Hematopoietic multipotent progenitor cell treated with erythropoietin and hydrocortisone succinate and interleukin-3 and kit ligand, for 6 days (in vitro differentiated cells): ENCODE measurements at regions not wholly inside any gene's neighbourhood (a gene's known extent, or its start where the extent isn't known, plus 50 kb on each side); places are given as distances from the start of the nearest gene placed in this dataset.

Experiments used
- DNase-seq: peaks from one replicate; pipeline ENCODE4 v3.0.0-alpha.2; 2015

DNA sequence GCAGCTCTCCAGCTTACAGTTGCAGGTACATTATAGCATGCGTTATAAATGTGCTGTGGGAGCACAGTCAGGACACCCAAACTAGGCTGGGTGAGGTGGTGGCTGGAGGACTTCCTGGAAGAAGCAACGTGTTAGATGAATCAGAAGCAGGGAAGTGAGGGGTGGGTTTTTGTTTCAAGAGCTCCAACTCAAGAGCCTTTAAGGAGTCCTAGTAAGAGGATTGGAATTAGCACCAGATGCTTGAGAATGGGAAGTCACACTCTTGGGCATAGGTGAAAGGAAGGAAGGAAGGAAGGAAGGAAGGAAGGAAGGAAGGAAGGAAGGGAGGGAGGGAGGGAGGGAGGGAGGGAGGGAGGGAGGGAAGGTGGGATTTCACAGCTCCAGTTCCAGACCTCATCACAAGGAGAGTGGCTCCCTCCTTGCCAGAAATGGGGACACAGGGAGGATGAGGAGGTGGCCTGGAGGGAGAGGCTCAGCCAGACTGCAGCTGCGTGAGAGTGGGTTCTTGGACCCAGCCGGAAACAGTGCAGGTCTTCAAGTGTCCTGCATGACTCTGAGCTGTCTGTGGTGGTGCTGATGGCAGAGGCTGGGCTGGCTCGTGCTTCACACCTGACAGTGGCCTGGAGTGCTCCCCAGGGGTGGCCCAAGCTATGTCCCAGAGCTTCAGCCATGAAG is 115.7 kb upstream of the GSC start:
- DNase-seq, result no peak

GRCh38 chr14:94884616-94885230 is 114.8 kb upstream of the GSC start:
- no peak for DNase-seq

GRCh38 chr14:94882401-94882800 is 112.5 kb upstream of the GSC start:
- no peak for DNase-seq

GRCh38 chr14:94880876-94881275 is 111.0 kb upstream of the GSC start:
- DNase-seq, result no peak

- no peak for DNase-seq
These were observed 110.2 kb upstream of the GSC start for GRCh38 chr14:94880106-94880505.

GRCh38 chr14:94879537-94879936 is 109.6 kb upstream of the GSC start:
- no peak for DNase-seq

DNA sequence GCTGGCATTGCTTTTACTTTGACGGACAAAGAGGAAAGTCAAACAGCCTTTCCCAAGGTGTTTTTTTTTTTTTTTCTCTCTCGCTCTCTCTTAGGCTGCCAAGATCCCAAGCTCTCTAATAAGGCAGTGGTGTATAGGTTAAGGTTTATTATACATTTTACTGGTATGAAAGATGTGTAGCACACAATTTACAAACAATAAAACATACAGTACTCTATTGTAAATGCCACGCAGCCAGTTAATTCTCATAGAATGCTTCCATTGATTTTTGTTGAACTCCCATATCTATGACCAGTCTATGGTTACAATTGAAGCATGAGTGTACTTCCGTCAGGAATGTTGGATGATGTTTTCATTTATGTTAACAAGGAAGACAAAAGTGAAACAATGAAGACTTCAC is 106.4 kb upstream of the GSC start:
- DNase-seq, result no peak

DNA sequence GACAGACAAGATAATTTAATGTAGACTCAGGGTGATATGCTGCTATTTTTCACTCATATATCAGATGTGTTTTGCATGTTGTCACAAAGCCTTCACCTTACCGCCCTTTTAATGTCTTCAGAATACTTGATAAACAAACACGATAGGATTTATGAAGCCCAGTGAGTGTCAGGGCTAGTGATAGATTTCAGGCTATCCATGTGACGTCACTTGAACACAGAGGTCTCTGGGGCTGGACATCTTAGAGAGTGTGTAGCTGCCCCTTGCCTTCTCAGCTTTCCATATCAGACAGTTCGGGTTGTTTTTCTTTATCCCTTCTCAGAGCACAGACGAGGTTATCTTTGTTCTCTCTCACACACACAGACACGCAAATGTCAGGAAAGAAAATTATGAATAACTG is 105.3 kb upstream of the GSC start:
- no peak for DNase-seq

DNA sequence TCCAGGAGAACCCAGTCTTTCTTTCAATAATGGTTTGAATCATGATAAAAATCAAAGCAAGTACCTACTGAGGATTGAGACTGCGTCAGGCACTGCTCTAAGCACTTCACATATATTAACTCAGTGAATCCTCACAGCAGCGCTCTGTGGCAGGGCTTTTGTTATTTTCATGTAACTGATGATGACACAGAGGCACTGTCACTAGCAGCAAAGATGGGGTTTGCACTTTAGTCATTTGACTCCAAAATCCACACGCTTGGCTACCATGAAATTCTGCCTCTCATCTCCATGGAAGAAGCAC is 98.8 kb upstream of the GSC start:
- no peak for DNase-seq

DNA sequence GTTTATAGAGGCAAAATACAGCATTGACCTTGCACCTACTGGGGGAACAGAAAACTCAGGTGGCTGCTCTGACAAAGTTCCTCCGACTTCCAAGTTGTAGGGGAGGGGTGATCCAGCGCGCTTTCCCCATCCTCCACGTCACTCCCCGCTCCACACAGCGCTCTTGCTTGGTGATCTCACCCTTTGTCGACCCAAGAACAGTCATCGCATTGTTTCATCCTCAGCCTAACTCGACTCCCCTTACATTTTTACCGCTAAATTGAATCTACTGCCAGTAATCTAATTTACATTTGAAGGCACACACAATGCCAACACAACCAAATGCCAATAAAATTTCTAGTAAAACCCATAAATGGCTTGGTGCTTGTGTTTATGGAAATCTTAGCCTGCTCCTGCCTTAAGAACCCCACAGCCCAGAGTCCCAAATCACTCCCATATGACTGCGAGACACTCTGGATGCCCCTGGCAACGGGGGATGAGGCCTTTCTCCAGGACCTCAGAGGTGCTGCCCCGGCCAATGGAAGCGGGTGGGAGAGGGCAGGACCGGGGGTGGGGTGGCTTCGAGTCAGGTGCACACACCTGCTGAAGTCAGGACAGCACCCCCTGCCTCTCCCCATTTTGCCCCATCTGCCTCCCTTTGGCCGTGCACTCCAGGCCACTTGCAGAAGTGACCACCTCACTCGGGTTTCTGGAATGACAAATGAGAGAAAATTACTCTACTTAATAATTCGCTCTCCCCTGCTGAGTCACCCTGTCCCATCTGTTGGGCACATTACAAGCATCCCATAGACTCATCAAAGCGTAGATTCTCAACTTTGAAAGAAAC is 98.2 kb upstream of the GSC start:
- DNase-seq, result no peak

DNA sequence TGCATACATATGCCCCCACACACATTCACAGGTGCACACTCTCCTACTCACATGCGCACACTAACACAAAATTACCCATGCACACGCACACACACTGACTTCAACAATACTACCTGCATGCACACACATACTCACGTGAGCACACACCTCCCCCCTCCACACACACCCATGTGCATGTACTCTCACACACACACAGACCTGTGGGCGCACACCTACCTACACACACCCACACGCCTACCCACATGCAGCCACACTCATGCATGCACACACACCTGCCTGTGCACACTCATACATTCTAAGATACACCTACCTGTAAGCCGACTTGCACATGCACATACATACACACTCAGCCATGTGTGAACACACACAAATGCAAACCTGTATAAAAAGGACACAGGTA is 97.3 kb upstream of the GSC start:
- no peak for DNase-seq

- DNase-seq, result peak; percentile 3
These were observed 94.7 kb upstream of the GSC start for GRCh38 chr14:94864387-94865195.

DNA sequence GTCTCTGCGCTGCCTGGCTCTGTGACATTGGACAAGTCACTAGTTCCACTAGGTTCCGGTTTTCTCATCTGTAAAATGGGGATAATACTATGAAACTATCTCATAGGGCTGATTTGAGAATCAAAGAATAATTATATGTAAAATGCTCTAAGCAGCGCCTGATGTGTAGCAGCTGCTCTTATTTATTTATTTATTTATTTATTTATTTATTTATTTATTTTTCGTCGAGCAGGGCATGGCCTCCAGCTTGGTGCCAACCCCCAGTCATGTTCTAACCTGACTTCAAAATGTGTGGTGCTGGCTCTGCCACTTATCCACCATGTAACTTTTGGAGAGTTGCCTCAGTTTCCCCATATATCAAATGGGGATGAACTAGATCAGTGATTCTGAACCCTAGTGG is 93.5 kb upstream of the GSC start:
- no peak for DNase-seq

GRCh38 chr14:94857950-94858349 is 88.0 kb upstream of the GSC start:
- DNase-seq, result no peak

DNA sequence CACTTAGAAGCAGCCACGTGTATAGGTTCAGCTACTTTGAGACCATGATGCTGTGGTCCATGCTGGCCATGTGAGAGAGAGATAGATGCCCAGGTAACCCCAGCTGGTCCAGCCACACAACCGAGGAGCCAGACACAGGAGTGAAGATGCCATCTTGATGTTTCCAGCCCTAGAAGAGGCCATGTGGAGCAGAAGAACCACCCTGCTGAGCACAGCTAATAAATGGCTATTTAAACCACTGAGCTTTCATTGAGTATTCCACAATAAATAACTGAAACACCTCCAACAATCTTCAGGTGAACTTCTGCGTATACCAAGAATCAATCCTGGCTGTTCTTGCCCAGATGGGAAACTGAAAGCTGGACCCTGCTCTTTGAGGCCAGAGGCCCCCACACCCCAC is 84.0 kb upstream of the GSC start:
- DNase-seq, result no peak

DNA sequence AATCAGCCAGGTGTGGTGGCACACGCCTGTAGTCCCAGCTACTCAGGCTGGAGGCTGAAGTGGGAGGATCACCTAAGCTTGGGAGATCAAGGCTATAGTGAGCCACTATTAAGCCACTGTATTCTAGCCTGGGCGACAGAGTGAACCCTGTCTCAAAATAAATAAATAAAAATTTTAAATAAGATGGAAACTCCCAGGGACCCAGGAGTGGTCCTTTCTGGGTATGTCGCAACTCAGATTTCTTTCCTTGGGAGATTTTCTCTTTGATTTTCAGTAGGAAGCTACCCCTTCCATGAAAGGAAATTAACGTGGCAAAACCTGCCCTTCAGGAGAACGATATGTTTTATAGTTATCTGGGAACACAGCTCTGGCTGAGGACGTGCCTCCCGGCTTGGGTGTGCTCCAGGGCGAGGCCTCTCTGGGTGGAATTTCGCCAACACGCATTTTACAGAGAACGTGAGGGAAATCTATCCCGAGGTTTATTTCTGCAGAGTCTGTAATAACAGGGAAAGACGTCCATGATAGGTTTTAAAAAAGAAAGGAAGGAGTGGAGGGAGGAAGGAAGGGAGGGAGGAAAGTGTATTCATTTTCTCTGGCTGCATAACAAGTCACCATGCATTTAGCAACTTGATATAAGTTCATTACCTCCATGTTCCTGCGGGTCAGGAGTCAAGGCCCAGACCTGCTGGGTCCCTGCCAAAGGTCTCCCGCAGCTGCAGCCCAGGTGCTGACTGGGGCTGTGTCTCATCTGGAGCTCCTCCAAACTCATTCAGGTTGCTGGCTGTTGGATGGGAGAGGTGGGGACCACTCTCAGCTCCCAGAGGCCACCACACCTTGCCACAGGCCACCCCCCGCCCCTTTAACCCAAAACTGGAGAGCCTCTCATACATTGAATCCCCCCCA is 80.6 kb upstream of the GSC start:
- DNase-seq, result no peak

DNA sequence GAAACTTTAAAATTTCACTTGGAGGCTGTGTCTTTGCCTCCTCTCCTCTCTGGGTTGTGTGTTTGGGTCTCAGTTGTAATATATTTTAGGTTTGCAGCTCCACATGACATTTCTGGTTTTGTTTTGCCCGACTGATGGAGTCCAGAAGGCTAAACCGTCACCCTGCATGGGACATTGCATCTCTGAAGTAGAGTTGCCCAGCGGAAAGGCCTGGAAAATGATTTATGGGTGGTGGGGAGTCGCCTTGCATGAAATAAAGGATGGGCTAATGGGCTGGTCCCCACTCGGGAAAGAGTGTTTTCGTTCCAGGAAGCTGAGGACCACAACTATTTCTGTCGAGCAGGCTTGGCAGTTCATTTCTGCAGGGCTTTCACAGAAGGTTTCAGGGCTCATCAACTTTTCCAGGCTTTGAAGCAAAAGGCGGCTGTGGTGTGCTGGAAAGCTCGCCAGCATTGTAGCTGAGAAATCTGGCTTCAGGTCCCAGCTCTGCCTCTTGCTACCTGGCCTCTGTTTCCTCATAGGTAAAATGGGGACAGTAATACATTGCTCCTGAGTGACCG is 74.8 kb upstream of the GSC start:
- DNase-seq, result no peak

DNA sequence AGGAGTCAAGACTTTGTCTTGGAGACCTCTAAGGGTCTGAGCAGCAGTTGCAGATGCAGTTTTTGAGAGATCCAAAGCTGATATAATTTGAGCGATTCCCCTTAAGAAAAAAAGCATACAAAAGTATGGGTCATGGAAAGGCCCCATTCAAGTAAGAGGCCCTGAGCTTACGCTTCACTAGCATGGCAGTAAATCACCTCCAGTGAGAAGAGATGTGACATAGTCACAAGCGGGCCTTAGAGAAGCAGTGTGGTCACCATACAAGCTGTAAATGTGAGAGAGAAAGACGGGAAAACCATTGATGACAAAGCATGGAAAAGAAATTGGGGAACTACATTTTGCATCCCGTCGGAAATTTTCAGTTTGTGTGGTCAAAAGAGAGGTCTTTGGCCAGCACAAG is 70.6 kb upstream of the GSC start:
- DNase-seq, result no peak

- DNase-seq, result no peak
These were observed 69.4 kb upstream of the GSC start for GRCh38 chr14:94839348-94839747.

GRCh38 chr14:94836849-94837248 is 66.9 kb upstream of the GSC start:
- no peak for DNase-seq

- DNase-seq, result no peak
These were observed 63.7 kb upstream of the GSC start for GRCh38 chr14:94833633-94834032.

GRCh38 chr14:94831085-94831484 is 61.2 kb upstream of the GSC start:
- DNase-seq, result no peak
